ENCODE measurements at regions not wholly inside any gene's neighbourhood (a gene's known extent, or its start where the extent isn't known, plus 50 kb on each side); places are given as distances from the start of the nearest gene placed in this dataset.

GRCh38 chr1:163467289-163467688 is 145.5 kb downstream of the NUF2 start:
- no peak for TF ChIP-seq CTCF (conservative IDR thresholded peaks at IDR 0.05)
- no peak for TF ChIP-seq ZFX (IDR thresholded peaks at IDR 0.05)
